Testis (tissue), 2 donors: ENCODE measurements at regions not wholly inside any gene's neighbourhood (a gene's known extent, or its start where the extent isn't known, plus 50 kb on each side); places are given as distances from the start of the nearest gene placed in this dataset.

Experiments
- DNase-seq: peaks from one replicate; pipeline ENCODE4 v3.0.0-alpha.2; 2019
- H3K27ac ChIP-seq, 2 donors: fragments of 200-600 bp; sonication (generic); one replicate each; pipeline ENCODE4 v1.5.1; 2019
- H3K27me3 ChIP-seq: fragments of 200-600 bp; sonication (generic); one replicate; pipeline ENCODE4 v1.5.1; 2019
- H3K36me3 ChIP-seq: fragments of 200-600 bp; sonication (generic); one replicate; pipeline ENCODE4 v1.5.1; 2017; ENCODE audit warnings: low read depth; ENCODE audit errors: missing control alignments
- H3K4me1 ChIP-seq: fragments of 200-600 bp; sonication (generic); one replicate; pipeline ENCODE4 v1.5.1; 2019
- H3K4me3 ChIP-seq, 2 donors: fragments of 200-600 bp; sonication (generic); one replicate each; pipeline ENCODE4 v1.5.1; 2017 to 2019
- H3K9me3 ChIP-seq: fragments of 200-600 bp; sonication (generic); one replicate; pipeline ENCODE4 v1.5.1; 2017
- POLR2A ChIP-seq: fragments of 450-650 bp; IDR thresholded peaks from one replicate; pipeline ENCODE4 v1.6.1; 2017; ENCODE audit warnings: antibody characterized with exemption, mild to moderate bottlenecking, moderate library complexity
- WGBS, 2 donors: methylation state at CpG; one replicate each; pipeline ENCODE4 v1.1.5; 2018; 5-methylcytosine and 5-hydroxymethylcytosine counted together
- intact Hi-C: fragments of 100-400 bp; cut with DNase I; formaldehyde crosslinking; loops from one replicate; pipeline ENCODE4 v1.15.1; 2023; ENCODE audit warnings: low total_unique reads
- TF ChIP-seq, protein P1 (sequence below), 3 experiments: fragments of 450-650 bp in 2 of 3; fragments of 200-600 bp in 1 of 3; sonication (generic) in 1 of 3; IDR thresholded peaks; one replicate each; pipeline ENCODE4 v1.5.1; 2016 to 2019; ENCODE audit warnings: antibody characterized with exemption in 3 of 3, mild to moderate bottlenecking in 2 of 3, moderate library complexity in 1 of 3

- H3K4me1 ChIP-seq = no peaks in the 10 kb centered on the region
- intact Hi-C loops = no loop called here
- H3K4me3 ChIP-seq = no peak overlapping the region
- WGBS, 2 donors = 85 to 97% methylated on average over 1 of the region's 1 CpG
- H3K27me3 ChIP-seq = no peaks in the 10 kb centered on the region
- no peak for DNase-seq
- H3K27ac ChIP-seq = no peak overlapping the region
- H3K9me3 ChIP-seq = no peaks in the 10 kb centered on the region
- no peaks in the 10 kb centered on the region for H3K36me3 ChIP-seq
- no peak for TF ChIP-seq POLR2A
- TF ChIP-seq, protein P1, sequence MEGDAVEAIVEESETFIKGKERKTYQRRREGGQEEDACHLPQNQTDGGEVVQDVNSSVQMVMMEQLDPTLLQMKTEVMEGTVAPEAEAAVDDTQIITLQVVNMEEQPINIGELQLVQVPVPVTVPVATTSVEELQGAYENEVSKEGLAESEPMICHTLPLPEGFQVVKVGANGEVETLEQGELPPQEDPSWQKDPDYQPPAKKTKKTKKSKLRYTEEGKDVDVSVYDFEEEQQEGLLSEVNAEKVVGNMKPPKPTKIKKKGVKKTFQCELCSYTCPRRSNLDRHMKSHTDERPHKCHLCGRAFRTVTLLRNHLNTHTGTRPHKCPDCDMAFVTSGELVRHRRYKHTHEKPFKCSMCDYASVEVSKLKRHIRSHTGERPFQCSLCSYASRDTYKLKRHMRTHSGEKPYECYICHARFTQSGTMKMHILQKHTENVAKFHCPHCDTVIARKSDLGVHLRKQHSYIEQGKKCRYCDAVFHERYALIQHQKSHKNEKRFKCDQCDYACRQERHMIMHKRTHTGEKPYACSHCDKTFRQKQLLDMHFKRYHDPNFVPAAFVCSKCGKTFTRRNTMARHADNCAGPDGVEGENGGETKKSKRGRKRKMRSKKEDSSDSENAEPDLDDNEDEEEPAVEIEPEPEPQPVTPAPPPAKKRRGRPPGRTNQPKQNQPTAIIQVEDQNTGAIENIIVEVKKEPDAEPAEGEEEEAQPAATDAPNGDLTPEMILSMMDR (IDR thresholded peaks at IDR 0.05) = no peak
Observed at GRCh38 chr11:95306801-95307200, 75.8 kb upstream of the SESN3 start.

- no peak for DNase-seq
- Histone ChIP-seq H3K9me3 (no peaks in the 10 kb centered on the region), H3K36me3 (no peaks in the 10 kb centered on the region), H3K4me1 (no peaks in the 10 kb centered on the region), H3K27ac (no peak overlapping the region), H3K4me3 (no peak overlapping the region), H3K27me3 (no peaks in the 10 kb centered on the region)
- TF ChIP-seq POLR2A = no peak
- TF ChIP-seq, protein P1 (IDR thresholded peaks at IDR 0.05) = no peak
- 72 to 83% methylated on average over 3 of the region's 3 CpGs for WGBS, 2 donors
- intact Hi-C loops = no loop called here
Observed at GRCh38 chr11:95306123-95306522, 75.1 kb upstream of the SESN3 start.

- intact Hi-C loops = no loop called here
- 51 to 78% methylated on average over 3 of the region's 3 CpGs for WGBS, 2 donors
- TF ChIP-seq, protein P1 (IDR thresholded peaks at IDR 0.05) = no peak
- no peak for TF ChIP-seq POLR2A
- Histone ChIP-seq H3K27ac (no peak overlapping the region), H3K36me3 (no peaks in the 10 kb centered on the region), H3K4me1 (no peaks in the 10 kb centered on the region), H3K27me3 (no peaks in the 10 kb centered on the region), H3K9me3 (no peaks in the 10 kb centered on the region), H3K4me3 (no peak overlapping the region)
- DNase-seq = no peak
Observed at GRCh38 chr11:95305705-95306104, 74.7 kb upstream of the SESN3 start.

DNA sequence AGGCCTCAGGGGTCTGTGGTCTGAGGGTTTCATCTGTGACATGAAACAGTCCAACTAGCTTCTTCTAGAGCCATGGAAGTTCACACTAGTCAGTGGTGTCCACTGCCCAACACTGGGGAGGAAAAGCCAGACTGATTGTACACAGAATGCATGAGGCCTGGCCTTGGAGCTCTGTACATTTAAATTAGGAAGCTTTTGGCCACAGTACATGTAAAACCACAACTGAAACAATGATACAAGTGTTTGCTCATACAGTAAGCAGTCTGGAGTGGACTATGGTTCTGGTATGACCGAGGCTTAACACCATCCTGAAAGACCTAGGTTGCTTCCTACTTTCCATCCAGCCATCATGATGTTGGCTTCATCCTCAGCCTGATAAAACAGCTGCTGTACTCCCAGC lies 73.8 kb upstream of the SESN3 start:
- no peak for DNase-seq
- Histone ChIP-seq H3K36me3 (no peaks in the 10 kb centered on the region), H3K9me3 (no peaks in the 10 kb centered on the region), H3K27ac (no peak overlapping the region), H3K4me1 (no peaks in the 10 kb centered on the region), H3K4me3 (no peak overlapping the region), H3K27me3 (no peaks in the 10 kb centered on the region)
- 80 to 86% methylated on average over 1 of the region's 1 CpG for WGBS, 2 donors
- intact Hi-C loops = no loop called here
- no peak for TF ChIP-seq POLR2A
- TF ChIP-seq, protein P1 (IDR thresholded peaks at IDR 0.05) = no peak

- H3K9me3 ChIP-seq = no peaks in the 10 kb centered on the region
- TF ChIP-seq, protein P1 (IDR thresholded peaks at IDR 0.05) = no peak
- no peak for TF ChIP-seq POLR2A
- no peak overlapping the region for H3K27ac ChIP-seq
- peaks cover 3% of the 10 kb centered on the region for H3K4me1 ChIP-seq
- H3K27me3 ChIP-seq = no peaks in the 10 kb centered on the region
- intact Hi-C loops = no loop called here
- WGBS, 2 donors = 96 to 97% methylated on average over 4 of the region's 4 CpGs
- no peak for DNase-seq
- no peak overlapping the region for H3K4me3 ChIP-seq
- no peaks in the 10 kb centered on the region for H3K36me3 ChIP-seq
Observed at GRCh38 chr11:95302211-95302610, 71.2 kb upstream of the SESN3 start.
